Panc1 (cell line): ENCODE measurements at regions not wholly inside any gene's neighbourhood (a gene's known extent, or its start where the extent isn't known, plus 50 kb on each side); places are given as distances from the start of the nearest gene placed in this dataset.

Source experiments
- ATAC-seq: fragments of 200-7000 bp; cut with Tn5 transposase; 2 replicates; pipeline ENCODE4 v1.9.1; 2020; ENCODE audit warnings: mild to moderate bottlenecking, moderate library complexity
- BruUV-seq: library from RNA; stranded (reverse); fragments of 400-500 nt; replicated peaks from 2 replicates; lab custom pipeline; 2021; lab: Mats Ljungman, UMichigan
- CTCF ChIA-PET: fragments of 300-600 bp; sonication (Branson Sonifier 250); formaldehyde crosslinking; loops from one replicate; lab custom pipeline; 2022; ENCODE audit warnings: antibody characterized with exemption; lab: Charles Lee
- POLR2A ChIA-PET: fragments of 300-600 bp; sonication (Branson Sonifier 250); formaldehyde crosslinking; loops from one replicate; lab custom pipeline; 2022; ENCODE audit warnings: antibody characterized with exemption; lab: Charles Lee
- DNase-seq: peaks from one replicate; pipeline ENCODE4 v3.0.0-alpha.2; 2010; ENCODE audit warnings: low read depth, low spot score
- H3K27ac ChIP-seq: 2 replicates; pipeline ENCODE4 v1.5.1; 2011; ENCODE audit warnings: mild to moderate bottlenecking, low read length, inconsistent platforms
- H3K27me3 ChIP-seq: fragments of 200-500 bp; sonication (Bioruptor generic); 2 replicates; pipeline ENCODE4 v1.6.0; 2014; ENCODE audit warnings: low read length, inconsistent platforms; ENCODE audit not compliant: control insufficient read depth, insufficient read depth
- H3K36me3 ChIP-seq: fragments of 200-500 bp; sonication (Bioruptor generic); 2 replicates; pipeline ENCODE4 v1.5.1; 2014; ENCODE audit warnings: inconsistent platforms, mild to moderate bottlenecking, low read length, moderate library complexity; ENCODE audit not compliant: control insufficient read depth, insufficient read depth
- H3K4me1 ChIP-seq: 2 replicates; pipeline ENCODE4 v1.5.1; 2011; ENCODE audit warnings: inconsistent platforms, mild to moderate bottlenecking, low read length, moderate library complexity; ENCODE audit not compliant: control insufficient read depth, insufficient read depth
- H3K4me3 ChIP-seq, 2 experiments: 2 replicates each; pipeline ENCODE4 v1.5.1; 2011 to 2012; ENCODE audit warnings: low read depth in 2 of 2, low read length in 2 of 2, mild to moderate bottlenecking in 2 of 2, inconsistent platforms in 1 of 2, moderate library complexity in 1 of 2
- H3K9me3 ChIP-seq: fragments of 200-500 bp; sonication (Bioruptor generic); 2 replicates; pipeline ENCODE4 v1.5.1; 2014; ENCODE audit warnings: low read depth, mild to moderate bottlenecking, inconsistent platforms, low read length, moderate library complexity; ENCODE audit not compliant: control insufficient read depth, insufficient read depth
- POLR2AphosphoS5 ChIP-seq: IDR thresholded peaks from 2 replicates; pipeline ENCODE4 v1.6.1; 2012; ENCODE audit warnings: mild to moderate bottlenecking, low read depth, low read length, moderate library complexity
- SIN3A ChIP-seq: IDR thresholded peaks from 2 replicates; pipeline ENCODE4 v1.6.1; 2012; ENCODE audit warnings: low read depth, mild to moderate bottlenecking, low read length, moderate library complexity, borderline replicate concordance; ENCODE audit not compliant: insufficient read depth
- TCF7L2 ChIP-seq: IDR thresholded peaks from 2 replicates; pipeline ENCODE4 v1.6.1; 2011; ENCODE audit warnings: mild to moderate bottlenecking, low read depth, low read length, inconsistent platforms
- in situ Hi-C: cut with HindIII; loops from 2 replicates; pipeline ENCODE4 v1.10.0; 2016; ENCODE audit warnings: low sequenced_read_pairs, low pct_unique_long_range_greater_than_20kb
- intact Hi-C: fragments of 100-400 bp; cut with micrococcal nuclease; formaldehyde crosslinking; loops from one replicate; pipeline ENCODE4 v1.10.0; 2022; ENCODE audit not compliant: unreplicated experiment
- TF ChIP-seq, protein P1 (sequence below): fragments of 450-650 bp; IDR thresholded peaks from 2 replicates; pipeline ENCODE4 v1.5.1; 2017; ENCODE audit warnings: mild to moderate bottlenecking
- TF ChIP-seq, protein P2 (sequence below), 2 experiments: IDR thresholded peaks; 2 replicates each; pipeline ENCODE4 v1.6.1; 2011 to 2012; ENCODE audit warnings: low read depth in 2 of 2, control low read depth in 1 of 2, low read length in 1 of 2, mild to moderate bottlenecking in 1 of 2, moderate library complexity in 1 of 2; ENCODE audit not compliant: insufficient read depth in 1 of 2

DNA sequence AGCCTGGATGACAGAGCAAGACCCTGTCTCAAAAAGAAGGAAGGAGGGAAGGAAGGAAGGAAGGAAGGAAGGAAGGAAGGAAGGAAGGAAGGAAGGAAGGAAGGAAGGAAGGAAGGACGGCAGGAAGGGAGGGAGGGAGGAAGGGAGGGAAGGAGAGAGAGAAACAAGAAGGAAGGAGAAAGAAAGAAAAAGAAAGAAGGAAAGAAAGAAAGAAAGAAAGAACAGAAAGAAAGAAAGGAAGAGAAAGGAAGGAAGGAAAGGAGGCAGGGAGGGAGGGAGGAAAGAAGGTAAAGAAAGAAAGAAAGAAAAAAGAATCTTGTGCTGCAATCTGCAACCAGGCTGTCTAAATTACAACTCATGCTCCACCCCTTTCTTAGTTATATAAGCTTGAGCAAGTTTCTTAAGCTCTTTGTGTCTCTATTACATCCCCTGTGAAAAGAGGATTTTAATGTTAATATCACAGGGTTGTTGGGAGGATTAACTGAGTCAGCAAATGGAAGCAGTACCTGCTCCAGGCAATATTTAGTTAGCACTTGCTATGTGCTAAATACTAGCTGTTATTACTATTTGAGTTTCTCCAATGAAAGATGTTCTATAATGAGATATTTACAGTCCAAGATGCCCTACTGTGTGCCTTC, 917.9 kb upstream of the AUTS2 start:
- TF ChIP-seq TCF7L2 (no peak), SIN3A (no peak), POLR2AphosphoS5 (no peak)
- TF ChIP-seq, protein P1, sequence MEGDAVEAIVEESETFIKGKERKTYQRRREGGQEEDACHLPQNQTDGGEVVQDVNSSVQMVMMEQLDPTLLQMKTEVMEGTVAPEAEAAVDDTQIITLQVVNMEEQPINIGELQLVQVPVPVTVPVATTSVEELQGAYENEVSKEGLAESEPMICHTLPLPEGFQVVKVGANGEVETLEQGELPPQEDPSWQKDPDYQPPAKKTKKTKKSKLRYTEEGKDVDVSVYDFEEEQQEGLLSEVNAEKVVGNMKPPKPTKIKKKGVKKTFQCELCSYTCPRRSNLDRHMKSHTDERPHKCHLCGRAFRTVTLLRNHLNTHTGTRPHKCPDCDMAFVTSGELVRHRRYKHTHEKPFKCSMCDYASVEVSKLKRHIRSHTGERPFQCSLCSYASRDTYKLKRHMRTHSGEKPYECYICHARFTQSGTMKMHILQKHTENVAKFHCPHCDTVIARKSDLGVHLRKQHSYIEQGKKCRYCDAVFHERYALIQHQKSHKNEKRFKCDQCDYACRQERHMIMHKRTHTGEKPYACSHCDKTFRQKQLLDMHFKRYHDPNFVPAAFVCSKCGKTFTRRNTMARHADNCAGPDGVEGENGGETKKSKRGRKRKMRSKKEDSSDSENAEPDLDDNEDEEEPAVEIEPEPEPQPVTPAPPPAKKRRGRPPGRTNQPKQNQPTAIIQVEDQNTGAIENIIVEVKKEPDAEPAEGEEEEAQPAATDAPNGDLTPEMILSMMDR: no peak
- TF ChIP-seq, protein P2, sequence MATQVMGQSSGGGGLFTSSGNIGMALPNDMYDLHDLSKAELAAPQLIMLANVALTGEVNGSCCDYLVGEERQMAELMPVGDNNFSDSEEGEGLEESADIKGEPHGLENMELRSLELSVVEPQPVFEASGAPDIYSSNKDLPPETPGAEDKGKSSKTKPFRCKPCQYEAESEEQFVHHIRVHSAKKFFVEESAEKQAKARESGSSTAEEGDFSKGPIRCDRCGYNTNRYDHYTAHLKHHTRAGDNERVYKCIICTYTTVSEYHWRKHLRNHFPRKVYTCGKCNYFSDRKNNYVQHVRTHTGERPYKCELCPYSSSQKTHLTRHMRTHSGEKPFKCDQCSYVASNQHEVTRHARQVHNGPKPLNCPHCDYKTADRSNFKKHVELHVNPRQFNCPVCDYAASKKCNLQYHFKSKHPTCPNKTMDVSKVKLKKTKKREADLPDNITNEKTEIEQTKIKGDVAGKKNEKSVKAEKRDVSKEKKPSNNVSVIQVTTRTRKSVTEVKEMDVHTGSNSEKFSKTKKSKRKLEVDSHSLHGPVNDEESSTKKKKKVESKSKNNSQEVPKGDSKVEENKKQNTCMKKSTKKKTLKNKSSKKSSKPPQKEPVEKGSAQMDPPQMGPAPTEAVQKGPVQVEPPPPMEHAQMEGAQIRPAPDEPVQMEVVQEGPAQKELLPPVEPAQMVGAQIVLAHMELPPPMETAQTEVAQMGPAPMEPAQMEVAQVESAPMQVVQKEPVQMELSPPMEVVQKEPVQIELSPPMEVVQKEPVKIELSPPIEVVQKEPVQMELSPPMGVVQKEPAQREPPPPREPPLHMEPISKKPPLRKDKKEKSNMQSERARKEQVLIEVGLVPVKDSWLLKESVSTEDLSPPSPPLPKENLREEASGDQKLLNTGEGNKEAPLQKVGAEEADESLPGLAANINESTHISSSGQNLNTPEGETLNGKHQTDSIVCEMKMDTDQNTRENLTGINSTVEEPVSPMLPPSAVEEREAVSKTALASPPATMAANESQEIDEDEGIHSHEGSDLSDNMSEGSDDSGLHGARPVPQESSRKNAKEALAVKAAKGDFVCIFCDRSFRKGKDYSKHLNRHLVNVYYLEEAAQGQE (IDR thresholded peaks at IDR 0.05; ENCODE audit: insufficient read depth in 1 of 2, low read depth in 2 of 2, low read length in 1 of 2): no peak
- in situ Hi-C loops: no loop called here
- Histone ChIP-seq H3K4me1 (no peaks in the 10 kb centered on the region), H3K27me3 (no peaks in the 10 kb centered on the region), H3K27ac (no peak overlapping the region), H3K4me3 (no peak overlapping the region), H3K9me3 (no peaks in the 10 kb centered on the region), H3K36me3 (no peaks in the 10 kb centered on the region)
- CTCF ChIA-PET: no interaction called here
- intact Hi-C loops: no loop called here
- DNase-seq (no peak), ATAC-seq (no peak)
- POLR2A ChIA-PET: no interaction called here
- no TSS peak for BruUV-seq

DNA sequence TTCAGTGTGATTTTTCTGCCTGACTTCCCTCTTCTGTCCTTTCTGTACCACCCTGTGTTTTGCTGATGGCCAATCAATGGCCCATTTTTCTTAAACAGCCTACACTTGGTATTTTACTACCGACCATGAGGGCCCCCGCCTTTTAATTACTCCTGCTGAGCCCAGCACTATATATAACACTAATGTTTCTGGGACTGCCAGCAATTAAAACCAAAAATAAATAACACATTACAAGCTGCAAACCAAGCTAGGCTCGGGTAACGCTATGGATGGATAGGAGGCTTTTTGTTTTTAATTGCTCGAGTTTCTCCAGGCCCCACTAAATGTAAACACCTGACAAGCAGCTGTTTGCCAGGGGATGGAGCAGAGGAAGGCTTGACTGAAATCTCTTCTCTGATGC, 915.4 kb upstream of the AUTS2 start:
- Histone ChIP-seq H3K27me3 (no peaks in the 10 kb centered on the region), H3K9me3 (no peaks in the 10 kb centered on the region), H3K36me3 (no peaks in the 10 kb centered on the region), H3K4me1 (no peaks in the 10 kb centered on the region), H3K4me3 (no peak overlapping the region), H3K27ac (no peak overlapping the region)
- no peak for TF ChIP-seq POLR2AphosphoS5
- TF ChIP-seq, protein P1: no peak
- no peak for TF ChIP-seq TCF7L2
- TF ChIP-seq SIN3A: no peak
- TF ChIP-seq, protein P2 (IDR thresholded peaks at IDR 0.05; ENCODE audit: insufficient read depth in 1 of 2, low read depth in 2 of 2, low read length in 1 of 2): no peak
- POLR2A ChIA-PET: no interaction called here
- CTCF ChIA-PET: no interaction called here
- intact Hi-C loops (no loop called here), in situ Hi-C loops (no loop called here)
- DNase-seq: no peak
- BruUV-seq: no TSS peak
- no peak for ATAC-seq
